K562 (cell line): ENCODE measurements at regions not wholly inside any gene's neighbourhood (a gene's known extent, or its start where the extent isn't known, plus 50 kb on each side); places are given as distances from the start of the nearest gene placed in this dataset.

Source experiments
- ESRRA ChIP-seq: fragments of 450-650 bp; IDR thresholded peaks from 2 replicates; pipeline ENCODE4 v1.6.1; 2014; ENCODE audit warnings: low read depth, mild to moderate bottlenecking, moderate library complexity, borderline replicate concordance
- ETV6 ChIP-seq, 3 experiments: fragments of 150-350 bp in 1 of 3; sonication (generic) in 1 of 3; formaldehyde crosslinking in 1 of 3; IDR thresholded peaks; 2 replicates each; pipeline versions ENCODE4 v1.6.1 to v1.8.0; 2014 to 2022; ENCODE audit warnings: borderline replicate concordance in 2 of 3, low read depth in 2 of 3, antibody characterized with exemption in 1 of 3, low read length in 1 of 3, mild to moderate bottlenecking in 1 of 3, missing genetic modification reagents in 1 of 3
- GTF2F1 ChIP-seq: IDR thresholded peaks from 2 replicates; pipeline ENCODE4 v1.6.1; 2011; ENCODE audit warnings: low read depth, low read length, improper control_type of control experiment
- L3MBTL2 ChIP-seq: fragments of 450-650 bp; IDR thresholded peaks from 2 replicates; pipeline ENCODE4 v1.6.1; 2016; ENCODE audit warnings: mild to moderate bottlenecking, moderate library complexity
- POLR2AphosphoS5 ChIP-seq: IDR thresholded peaks from 2 replicates; pipeline ENCODE4 v1.6.1; 2011; ENCODE audit warnings: mild to moderate bottlenecking, low read depth, low read length, moderate library complexity; ENCODE audit not compliant: control insufficient read depth, insufficient read depth
- RCOR1 ChIP-seq, 2 experiments: IDR thresholded peaks; 2 replicates each; pipeline ENCODE4 v1.6.1; 2012; ENCODE audit warnings: low read depth in 2 of 2, low read length in 2 of 2, borderline replicate concordance in 1 of 2, improper control_type of control experiment in 1 of 2
- TEAD2 ChIP-seq: fragments of 450-650 bp; IDR thresholded peaks from 2 replicates; pipeline ENCODE4 v1.6.1; 2016; ENCODE audit warnings: missing genetic modification characterization, control low read depth, missing compliant biosample characterization
- ZNF121 ChIP-seq: sonication (generic); formaldehyde crosslinking; conservative IDR thresholded peaks from 2 replicates; pipeline ENCODE4 v1.8.0; 2022; ENCODE audit warnings: missing genetic modification reagents
- ZNF146 ChIP-seq: IDR thresholded peaks from one replicate; pipeline ENCODE4 v1.6.1; 2018; ENCODE audit warnings: missing compliant biosample characterization; ENCODE audit not compliant: unreplicated experiment
- TF ChIP-seq, protein P1 (sequence below), 3 experiments: IDR thresholded peaks in 2 of 3; conservative IDR thresholded peaks in 1 of 3; 2 replicates each; pipeline ENCODE4 v1.5.1; 2011 to 2012; ENCODE audit warnings: low read length in 3 of 3, mild to moderate bottlenecking in 3 of 3, control low read depth in 2 of 3, improper control_type of control experiment in 1 of 3, inconsistent platforms in 1 of 3, low read depth in 1 of 3, mixed read lengths in 1 of 3, moderate library complexity in 1 of 3; ENCODE audit not compliant: insufficient read depth in 2 of 3
- TF ChIP-seq, protein P2 (sequence below): fragments of 250-450 bp; sonication (Bioruptor Pico); IDR thresholded peaks from 2 replicates; pipeline ENCODE4 v1.8.0; 2022; ENCODE audit warnings: moderate library complexity, mild to moderate bottlenecking, inconsistent platforms
- TF ChIP-seq, protein P3 (sequence below): fragments of 450-650 bp; IDR thresholded peaks from 2 replicates; pipeline ENCODE4 v1.6.1; 2018; ENCODE audit not compliant: partially characterized antibody
- TF ChIP-seq, protein P4 (sequence below), 2 experiments: fragments of 450-650 bp; formaldehyde crosslinking in 1 of 2; IDR thresholded peaks; 2 replicates each; pipeline versions ENCODE4 v1.4.0 to v1.6.1; 2014 to 2020; ENCODE audit warnings: mild to moderate bottlenecking in 2 of 2, borderline replicate concordance in 1 of 2, low read depth in 1 of 2

DNA sequence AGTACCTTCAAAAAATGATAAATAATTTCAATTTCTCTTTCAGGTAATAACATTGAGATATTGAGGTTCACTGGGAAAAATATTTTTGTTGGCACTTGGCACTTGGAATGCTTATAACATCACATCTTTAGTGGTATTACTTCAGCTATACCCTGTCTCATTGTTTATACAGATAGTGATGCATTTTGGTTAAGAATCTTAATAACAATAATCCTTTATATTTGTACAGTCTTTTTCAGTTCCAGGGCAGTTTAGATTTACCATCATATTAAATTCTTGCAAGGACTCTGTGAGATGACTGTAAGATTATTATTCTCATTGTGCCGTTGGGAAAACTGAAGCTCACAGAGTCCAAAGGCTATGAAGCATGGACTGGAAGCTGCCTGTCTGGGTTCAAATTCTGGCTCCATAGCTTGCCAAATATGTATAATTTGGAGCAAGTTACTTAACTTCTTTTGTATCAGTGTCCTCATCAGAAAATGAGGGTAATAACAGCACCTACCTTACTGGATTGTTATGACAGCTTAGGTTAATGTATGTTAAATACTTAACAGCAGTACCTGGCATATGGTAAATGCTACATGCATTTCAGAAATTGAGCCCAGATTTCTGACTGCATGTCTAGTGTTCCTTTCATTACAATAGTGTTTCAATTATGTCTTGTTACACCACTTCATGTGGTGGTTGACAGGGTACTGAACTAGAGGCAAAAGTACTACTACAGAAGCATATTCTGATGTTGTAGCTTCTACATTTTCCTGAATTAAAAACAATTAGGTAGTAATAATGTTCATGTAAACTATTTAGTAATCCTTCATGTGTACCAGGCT is 272.2 kb downstream of the PLK2 start:
- TF ChIP-seq GTF2F1 (no peak), ESRRA (no peak), RCOR1 (IDR thresholded peaks at IDR 0.05; ENCODE audit: borderline replicate concordance in 1 of 2, low read depth in 2 of 2, low read length in 2 of 2) (no peak), TEAD2 (tag) (no peak), POLR2AphosphoS5 (no peak), ZNF146 (CRISPR knock-in tag) (no peak), L3MBTL2 (no peak), ZNF121 (CRISPR knock-in tag) (no peak), ETV6 (IDR thresholded peaks at IDR 0.05; ENCODE audit: borderline replicate concordance in 1 of 2, low read depth in 2 of 2, low read length in 1 of 2) (no peak), ETV6 (CRISPR knock-in tag; IDR thresholded peaks at IDR 0.05; ENCODE audit: borderline replicate concordance) (no peak)
- TF ChIP-seq, protein P1, sequence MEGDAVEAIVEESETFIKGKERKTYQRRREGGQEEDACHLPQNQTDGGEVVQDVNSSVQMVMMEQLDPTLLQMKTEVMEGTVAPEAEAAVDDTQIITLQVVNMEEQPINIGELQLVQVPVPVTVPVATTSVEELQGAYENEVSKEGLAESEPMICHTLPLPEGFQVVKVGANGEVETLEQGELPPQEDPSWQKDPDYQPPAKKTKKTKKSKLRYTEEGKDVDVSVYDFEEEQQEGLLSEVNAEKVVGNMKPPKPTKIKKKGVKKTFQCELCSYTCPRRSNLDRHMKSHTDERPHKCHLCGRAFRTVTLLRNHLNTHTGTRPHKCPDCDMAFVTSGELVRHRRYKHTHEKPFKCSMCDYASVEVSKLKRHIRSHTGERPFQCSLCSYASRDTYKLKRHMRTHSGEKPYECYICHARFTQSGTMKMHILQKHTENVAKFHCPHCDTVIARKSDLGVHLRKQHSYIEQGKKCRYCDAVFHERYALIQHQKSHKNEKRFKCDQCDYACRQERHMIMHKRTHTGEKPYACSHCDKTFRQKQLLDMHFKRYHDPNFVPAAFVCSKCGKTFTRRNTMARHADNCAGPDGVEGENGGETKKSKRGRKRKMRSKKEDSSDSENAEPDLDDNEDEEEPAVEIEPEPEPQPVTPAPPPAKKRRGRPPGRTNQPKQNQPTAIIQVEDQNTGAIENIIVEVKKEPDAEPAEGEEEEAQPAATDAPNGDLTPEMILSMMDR (IDR thresholded peaks at IDR 0.05 in 2 of 3, conservative IDR thresholded peaks at IDR 0.05 in 1 of 3; ENCODE audit: insufficient read depth in 2 of 3, low read depth in 1 of 3, low read length in 3 of 3): no peak
- TF ChIP-seq, protein P2, sequence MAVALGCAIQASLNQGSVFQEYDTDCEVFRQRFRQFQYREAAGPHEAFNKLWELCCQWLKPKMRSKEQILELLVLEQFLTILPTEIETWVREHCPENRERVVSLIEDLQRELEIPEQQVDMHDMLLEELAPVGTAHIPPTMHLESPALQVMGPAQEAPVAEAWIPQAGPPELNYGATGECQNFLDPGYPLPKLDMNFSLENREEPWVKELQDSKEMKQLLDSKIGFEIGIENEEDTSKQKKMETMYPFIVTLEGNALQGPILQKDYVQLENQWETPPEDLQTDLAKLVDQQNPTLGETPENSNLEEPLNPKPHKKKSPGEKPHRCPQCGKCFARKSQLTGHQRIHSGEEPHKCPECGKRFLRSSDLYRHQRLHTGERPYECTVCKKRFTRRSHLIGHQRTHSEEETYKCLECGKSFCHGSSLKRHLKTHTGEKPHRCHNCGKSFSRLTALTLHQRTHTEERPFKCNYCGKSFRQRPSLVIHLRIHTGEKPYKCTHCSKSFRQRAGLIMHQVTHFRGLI (CRISPR knock-in tag): no peak
- TF ChIP-seq, protein P3, sequence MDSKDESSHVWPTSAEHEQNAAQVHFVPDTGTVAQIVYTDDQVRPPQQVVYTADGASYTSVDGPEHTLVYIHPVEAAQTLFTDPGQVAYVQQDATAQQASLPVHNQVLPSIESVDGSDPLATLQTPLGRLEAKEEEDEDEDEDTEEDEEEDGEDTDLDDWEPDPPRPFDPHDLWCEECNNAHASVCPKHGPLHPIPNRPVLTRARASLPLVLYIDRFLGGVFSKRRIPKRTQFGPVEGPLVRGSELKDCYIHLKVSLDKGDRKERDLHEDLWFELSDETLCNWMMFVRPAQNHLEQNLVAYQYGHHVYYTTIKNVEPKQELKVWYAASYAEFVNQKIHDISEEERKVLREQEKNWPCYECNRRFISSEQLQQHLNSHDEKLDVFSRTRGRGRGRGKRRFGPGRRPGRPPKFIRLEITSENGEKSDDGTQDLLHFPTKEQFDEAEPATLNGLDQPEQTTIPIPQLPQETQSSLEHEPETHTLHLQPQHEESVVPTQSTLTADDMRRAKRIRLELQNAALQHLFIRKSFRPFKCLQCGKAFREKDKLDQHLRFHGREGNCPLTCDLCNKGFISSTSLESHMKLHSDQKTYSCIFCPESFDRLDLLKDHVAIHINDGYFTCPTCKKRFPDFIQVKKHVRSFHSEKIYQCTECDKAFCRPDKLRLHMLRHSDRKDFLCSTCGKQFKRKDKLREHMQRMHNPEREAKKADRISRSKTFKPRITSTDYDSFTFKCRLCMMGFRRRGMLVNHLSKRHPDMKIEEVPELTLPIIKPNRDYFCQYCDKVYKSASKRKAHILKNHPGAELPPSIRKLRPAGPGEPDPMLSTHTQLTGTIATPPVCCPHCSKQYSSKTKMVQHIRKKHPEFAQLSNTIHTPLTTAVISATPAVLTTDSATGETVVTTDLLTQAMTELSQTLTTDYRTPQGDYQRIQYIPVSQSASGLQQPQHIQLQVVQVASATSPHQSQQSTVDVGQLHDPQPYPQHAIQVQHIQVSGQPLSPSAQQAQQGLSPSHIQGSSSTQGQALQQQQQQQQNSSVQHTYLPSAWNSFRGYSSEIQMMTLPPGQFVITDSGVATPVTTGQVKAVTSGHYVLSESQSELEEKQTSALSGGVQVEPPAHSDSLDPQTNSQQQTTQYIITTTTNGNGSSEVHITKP: no peak
- TF ChIP-seq, protein P4, sequence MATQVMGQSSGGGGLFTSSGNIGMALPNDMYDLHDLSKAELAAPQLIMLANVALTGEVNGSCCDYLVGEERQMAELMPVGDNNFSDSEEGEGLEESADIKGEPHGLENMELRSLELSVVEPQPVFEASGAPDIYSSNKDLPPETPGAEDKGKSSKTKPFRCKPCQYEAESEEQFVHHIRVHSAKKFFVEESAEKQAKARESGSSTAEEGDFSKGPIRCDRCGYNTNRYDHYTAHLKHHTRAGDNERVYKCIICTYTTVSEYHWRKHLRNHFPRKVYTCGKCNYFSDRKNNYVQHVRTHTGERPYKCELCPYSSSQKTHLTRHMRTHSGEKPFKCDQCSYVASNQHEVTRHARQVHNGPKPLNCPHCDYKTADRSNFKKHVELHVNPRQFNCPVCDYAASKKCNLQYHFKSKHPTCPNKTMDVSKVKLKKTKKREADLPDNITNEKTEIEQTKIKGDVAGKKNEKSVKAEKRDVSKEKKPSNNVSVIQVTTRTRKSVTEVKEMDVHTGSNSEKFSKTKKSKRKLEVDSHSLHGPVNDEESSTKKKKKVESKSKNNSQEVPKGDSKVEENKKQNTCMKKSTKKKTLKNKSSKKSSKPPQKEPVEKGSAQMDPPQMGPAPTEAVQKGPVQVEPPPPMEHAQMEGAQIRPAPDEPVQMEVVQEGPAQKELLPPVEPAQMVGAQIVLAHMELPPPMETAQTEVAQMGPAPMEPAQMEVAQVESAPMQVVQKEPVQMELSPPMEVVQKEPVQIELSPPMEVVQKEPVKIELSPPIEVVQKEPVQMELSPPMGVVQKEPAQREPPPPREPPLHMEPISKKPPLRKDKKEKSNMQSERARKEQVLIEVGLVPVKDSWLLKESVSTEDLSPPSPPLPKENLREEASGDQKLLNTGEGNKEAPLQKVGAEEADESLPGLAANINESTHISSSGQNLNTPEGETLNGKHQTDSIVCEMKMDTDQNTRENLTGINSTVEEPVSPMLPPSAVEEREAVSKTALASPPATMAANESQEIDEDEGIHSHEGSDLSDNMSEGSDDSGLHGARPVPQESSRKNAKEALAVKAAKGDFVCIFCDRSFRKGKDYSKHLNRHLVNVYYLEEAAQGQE (IDR thresholded peaks at IDR 0.05; ENCODE audit: borderline replicate concordance): no peak
- TF ChIP-seq, protein P4 (CRISPR knock-in tag; IDR thresholded peaks at IDR 0.05; ENCODE audit: low read depth): no peak
